ENCODE measurements at regions not wholly inside any gene's neighbourhood (a gene's known extent, or its start where the extent isn't known, plus 50 kb on each side); places are given as distances from the start of the nearest gene placed in this dataset.
"Not testable (repeated sequence)": the region's sequence is repeated elsewhere in the genome, so short reads cannot be mapped to it uniquely, and the experiment has no call there.

DNA sequence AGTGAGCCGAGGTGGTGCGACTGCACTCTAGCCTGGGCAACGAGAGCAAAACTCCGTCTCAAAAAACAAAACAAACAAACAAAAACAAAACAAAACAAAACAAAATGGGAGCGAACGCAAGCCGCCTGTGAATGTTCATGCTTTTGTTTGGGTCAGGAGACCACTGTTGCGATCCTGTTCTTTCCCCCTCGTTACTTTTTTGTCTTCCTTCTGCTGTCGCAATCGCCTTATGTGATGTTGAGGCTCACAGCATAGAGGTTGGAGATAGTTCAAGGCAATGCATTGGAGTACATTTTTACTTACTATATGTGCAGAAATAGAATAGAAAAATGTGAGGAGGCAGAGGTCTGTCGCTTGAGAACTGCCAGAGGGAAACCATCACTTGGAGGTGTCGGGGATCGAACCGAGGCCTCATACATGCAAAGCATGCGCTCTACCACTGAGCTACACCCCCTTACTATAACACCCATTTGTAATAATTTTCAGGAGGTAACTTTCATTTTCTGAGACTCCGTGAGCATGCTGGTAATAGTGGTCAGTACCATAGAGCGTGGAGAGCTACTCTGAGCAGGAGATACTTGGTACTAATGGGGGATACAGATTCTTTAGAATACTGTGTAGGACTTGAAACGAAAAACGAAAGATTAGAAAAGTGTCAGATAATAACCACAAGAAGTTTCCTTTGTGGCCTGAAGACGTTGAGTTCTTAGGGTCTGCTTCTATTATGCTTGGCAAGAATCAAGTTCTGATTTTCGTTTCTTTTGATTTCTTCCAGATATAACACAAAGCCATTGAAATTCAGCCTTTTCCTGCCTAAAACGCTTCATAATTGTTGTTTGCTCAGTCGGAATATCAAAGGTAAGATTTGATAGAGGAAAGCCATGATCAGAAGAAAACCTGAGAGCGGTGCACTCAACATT lies 121.1 kb downstream of the TRIM27 start:
- no peak for DNase-seq (ENCODE audit: low read depth in 2 of 2)

DNA sequence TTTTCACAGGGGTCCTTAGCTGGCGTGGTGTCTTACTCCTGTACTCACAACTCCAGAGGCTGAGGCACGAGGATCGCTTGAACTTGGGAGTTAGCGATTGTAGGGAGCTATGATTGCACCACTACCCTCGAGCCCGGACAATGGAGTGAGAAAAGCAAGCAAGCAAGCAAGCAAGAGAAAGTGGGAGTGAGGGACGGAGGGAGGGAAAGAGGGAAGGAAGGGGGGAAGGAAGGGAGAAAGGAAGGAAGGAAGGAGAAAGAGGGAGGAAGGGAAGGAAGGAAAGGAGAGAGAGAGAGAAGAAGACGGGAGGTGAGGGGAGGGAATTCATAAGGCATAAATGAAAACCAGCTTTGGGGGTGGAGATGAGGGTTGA lies 120.5 kb downstream of the TRIM27 start:
- no peak for DNase-seq (ENCODE audit: low read depth in 2 of 2)

DNA sequence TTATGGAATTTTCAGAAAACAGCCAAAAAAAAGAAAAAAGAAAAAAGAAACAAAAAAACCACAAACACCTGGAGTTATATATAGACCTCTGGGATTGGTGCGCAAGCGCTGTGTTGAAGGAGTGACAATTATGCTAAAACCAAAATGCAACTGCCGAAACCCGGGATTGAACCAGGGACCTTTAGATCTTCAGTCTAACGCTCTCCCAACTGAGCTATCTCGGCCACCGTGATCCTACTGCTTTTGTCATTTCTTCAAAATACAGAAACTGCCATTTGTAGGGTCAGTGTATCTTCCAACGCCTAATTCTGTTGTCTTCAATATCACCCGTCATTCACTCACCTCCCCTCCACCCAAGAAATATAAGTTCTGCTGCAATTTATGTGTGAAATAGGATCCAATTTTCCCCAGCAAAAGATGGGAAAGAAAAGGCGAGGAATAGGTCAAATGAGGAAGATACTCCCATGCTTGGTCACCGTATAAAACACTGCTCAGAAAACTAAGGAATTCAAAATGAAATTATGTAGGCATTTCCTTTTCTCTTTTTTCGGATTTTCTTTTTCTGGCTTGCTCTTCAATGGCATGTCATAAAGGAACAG lies 116.0 kb downstream of the TRIM27 start:
- no peak for DNase-seq (ENCODE audit: low read depth in 2 of 2)

DNA sequence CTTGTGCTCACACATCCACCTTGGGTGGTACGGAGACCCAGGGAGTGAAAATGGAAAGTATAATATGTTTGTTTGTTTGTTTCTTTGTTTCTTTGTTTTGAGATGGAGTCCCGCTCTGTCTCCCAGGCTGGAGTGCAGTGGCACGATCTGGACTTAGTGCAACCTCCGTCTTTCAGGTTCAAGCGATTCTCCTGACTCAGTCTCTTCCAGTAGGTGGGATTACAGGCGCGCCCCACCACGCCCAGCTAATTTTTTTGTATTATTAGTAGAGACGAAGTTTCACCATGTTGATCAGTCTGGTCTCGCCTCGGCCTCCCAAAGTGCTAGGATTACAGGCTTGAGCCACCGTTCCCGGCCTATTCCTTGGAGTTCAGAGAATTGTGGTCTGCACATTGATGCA lies 115.4 kb downstream of the TRIM27 start:
- DNase-seq (ENCODE audit: low read depth in 2 of 2) = no peak

DNA sequence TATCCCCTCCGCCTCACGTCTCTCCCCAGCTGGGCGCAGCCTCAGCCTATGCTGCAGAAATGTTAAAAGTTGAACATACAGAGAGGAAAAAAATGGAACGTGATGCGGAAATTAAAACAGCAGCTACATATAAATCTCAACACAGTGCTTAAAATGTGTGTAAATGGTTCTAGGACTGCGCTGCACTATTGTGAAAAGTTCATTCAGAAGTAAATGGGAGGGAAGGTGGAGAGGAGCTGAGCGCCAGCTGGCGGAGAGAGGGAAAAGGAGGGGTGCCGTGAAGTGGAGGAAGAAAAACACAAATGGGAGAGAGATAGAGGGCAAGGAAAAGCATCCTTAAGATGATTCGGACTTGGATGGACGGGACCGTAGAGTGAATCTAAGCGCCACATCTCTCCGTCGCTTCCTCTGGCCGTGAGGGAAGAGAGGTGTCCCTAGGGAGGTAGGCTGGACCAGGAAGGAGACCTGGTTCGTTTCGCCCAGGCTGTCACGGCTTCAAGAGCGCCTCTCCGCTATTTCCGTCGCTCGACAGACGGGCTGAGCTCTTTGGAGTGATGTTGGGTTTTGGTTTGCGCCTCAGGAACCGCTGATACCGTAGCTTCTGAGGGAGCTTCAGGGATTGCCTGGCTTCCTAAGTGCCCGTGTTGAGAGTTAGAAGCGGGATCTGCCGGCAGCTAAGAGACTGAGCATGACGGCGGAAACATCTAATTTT lies 113.7 kb downstream of the TRIM27 start:
- DNase-seq (ENCODE audit: low read depth in 2 of 2) = no peak

DNA sequence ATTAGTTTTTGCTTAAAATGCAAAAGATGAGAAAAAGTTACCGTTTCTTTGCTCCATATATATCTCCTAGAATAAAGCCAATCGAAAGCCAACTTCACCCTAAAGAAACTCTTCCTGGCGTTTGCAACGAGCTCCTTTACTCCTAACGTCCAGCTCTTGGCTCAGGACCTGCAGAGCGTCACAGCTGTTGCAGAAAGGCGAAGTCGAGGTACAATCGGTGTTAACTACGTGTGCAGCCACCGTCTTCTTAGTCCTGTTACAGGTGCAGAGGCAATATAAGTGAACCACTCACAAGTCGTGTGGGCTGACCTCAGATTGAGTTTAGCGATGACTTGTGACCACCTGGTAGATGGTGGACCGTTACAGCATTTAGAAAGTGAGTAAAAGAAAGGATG lies 113.1 kb downstream of the TRIM27 start:
- DNase-seq (ENCODE audit: low read depth in 2 of 2) = no peak

DNA sequence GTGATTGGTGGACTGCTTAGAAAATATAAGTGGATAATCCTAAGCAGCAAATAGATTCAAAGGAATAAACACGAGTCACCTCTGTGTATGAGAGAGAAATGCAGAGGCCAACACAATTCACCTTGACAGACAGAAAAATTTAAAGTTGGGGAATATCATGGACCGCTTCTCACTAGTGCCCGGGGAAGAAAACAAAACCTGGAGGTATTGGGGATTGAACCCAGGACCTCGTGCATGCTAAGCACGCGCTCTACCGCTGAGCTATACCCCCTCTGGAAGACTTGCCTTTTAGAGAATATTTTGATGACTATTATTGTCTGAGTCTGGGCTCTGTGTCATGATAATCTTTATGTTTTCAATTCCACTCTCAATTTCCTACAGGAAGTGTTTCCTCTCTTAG lies 111.9 kb downstream of the TRIM27 start:
- no peak for DNase-seq (ENCODE audit: low read depth in 2 of 2)

DNA sequence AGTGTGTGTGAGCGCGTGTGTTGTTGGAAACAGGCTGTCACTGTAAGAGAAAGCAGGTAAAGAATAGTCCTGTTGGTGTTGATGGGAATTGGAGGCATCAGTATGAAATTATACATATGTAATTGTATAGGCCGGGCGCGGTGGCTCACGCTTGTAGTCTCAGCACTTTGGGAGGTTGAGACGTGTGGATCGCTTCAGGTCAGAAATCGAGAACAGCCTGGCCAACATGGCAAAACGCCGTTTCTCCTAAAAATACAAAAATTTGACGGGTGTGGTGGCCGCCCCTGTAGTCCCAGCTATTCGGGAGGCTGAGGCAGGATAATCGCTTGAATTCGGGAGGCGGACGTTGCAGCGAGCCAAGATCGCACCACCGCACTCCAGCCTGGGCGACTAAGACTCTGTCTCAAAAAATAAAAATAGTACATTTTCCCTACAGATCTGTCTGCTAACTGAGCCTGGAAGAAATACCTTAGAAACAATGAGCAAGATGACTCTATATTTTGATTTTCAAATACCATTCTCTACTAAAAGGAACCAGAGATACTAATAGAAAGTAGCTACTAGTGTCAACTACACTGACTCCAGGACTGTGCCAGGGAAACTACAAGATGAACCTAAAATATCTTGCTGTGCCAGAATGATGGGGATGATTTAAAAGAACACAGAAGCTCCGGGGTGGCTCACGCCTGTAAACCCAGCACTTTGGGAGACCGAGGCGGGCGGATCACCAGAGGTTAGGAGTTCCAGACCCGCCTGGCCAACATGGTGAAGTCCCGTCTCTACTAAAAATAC lies 110.8 kb downstream of the TRIM27 start:
- no peak for DNase-seq (ENCODE audit: low read depth in 2 of 2)

DNA sequence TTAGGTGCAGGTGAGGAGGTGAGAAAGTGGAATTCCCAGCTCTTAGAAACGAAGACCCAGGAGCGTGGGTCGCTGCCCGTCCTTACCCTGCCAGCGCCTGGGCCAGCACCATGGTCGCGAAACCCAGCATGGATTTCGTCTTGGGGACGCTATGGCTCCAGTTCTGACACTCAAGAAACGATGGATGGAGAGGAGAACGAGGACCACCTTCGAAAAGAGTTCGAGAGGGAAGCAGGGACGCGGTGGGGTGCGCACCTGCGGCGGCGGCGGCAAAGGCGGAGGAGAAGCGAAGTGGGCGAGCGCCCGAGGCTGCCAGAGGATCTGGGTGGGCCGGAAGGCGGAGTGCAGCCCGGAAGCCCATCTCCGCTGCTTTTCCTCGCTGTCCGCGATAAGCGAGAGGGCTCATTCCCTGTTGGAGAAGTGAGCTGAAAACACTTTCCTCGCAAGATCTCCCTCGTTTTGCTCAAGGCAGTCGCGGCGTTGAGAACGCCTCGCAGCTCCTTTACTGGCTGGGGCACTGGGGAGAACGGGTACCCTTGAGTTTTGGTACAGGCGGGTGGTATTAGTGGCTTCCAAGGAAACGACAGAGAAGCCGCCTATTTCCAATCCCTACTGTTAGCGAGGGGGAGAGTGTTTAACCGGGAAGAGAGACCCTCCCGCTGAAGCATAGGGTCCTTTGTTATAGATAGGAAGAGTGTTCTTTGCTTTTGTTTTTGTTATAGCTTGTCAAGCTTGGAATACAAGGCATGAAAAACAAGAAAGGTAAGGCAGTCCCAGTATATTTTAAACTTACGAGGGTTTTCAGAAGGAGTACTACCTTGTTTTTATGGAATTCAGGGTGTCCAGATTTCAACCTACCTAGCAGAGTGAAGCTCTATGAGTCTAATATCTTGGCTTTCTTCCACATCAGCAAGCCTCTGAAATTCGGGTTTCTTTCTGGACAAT lies 109.5 kb downstream of the TRIM27 start:
- DNase-seq (ENCODE audit: low read depth in 2 of 2) = no peak

DNA sequence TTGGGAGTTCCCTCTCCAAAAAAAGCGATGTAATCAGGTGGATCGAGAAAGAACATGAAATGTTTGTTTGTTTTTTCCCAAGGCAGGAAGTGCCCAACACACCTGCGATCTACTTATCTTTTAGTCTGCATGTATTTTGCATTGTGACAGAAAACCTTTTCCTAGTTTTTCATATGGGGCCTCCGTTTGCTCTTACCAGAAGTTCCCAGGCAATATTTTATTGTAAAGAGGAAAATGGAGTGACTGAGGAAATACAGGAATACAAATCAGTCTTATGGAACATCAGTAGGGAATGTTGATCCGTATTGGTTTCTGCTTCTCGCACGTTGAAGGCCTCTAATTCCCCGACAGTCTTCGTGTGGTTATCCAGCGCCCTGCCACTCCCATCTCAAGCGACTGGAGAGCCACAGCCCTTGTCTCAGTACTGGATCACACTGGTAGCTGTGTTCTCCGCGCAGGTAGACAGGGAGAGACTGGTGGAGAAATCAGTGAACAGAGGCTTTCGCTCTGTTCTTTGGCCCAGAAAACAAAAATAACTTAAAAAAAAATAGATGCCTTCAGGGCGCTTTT lies 107.4 kb downstream of the TRIM27 start:
- no peak for DNase-seq (ENCODE audit: low read depth in 2 of 2)

DNA sequence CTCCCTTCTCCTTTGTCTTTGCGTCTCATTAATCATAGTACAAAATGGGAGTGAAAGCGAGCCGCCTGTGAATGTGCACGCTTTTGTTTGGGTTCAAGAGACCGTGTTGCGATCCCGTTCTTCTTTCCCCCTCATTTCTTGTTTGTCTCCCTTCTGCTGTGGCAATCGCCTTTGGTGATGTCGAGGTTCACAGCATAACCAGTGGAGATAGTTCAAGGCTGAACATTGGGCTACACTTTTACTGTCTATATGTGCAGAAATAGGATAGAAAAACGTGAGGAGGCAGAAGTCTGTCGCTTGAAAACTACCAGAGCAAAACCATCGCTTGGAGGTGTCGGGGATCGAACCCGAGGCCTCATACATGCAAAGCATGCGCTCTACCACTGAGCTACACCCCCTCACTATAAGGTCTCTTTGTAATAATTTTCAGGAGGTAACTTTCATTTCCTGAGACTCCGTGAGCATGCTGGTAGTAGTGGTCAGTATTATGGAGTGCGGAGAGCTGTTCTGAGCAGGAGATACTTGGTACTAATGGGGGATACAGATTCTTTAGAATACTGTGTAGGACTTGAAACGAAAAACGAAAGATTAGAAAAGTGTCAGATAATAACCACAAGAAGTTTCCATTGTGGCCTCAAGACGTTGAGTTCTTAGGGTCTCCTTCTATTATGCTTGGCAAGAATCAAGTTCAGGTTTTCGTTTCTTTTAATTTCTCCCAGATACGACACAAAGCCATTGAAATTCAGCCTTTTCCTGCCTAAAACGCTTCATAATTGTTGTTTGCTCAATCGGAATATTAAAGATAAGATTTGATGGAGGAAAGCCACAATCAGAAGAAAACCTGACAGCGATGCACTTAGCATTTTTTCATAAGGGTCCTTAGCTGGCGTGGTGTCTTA lies 106.6 kb downstream of the TRIM27 start:
- no peak for DNase-seq (ENCODE audit: low read depth in 2 of 2)

DNA sequence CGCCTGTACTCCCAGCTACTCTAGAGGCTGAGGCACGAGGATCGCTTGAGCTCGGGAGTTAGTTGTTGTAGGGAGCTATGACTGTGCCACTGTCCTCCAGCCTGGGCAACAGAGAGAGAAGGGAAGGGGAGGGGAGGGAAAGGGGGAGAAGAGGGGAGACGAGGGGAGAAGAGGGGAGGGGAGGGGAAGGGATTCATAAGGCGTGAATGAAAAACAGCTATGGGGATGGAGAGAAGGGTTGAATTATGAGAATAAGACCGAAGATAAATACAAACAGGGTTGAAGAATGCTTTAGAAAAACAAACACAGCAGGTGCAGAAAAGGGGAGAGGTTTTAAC lies 106.0 kb downstream of the TRIM27 start:
- DNase-seq (ENCODE audit: low read depth in 2 of 2) = no peak

DNA sequence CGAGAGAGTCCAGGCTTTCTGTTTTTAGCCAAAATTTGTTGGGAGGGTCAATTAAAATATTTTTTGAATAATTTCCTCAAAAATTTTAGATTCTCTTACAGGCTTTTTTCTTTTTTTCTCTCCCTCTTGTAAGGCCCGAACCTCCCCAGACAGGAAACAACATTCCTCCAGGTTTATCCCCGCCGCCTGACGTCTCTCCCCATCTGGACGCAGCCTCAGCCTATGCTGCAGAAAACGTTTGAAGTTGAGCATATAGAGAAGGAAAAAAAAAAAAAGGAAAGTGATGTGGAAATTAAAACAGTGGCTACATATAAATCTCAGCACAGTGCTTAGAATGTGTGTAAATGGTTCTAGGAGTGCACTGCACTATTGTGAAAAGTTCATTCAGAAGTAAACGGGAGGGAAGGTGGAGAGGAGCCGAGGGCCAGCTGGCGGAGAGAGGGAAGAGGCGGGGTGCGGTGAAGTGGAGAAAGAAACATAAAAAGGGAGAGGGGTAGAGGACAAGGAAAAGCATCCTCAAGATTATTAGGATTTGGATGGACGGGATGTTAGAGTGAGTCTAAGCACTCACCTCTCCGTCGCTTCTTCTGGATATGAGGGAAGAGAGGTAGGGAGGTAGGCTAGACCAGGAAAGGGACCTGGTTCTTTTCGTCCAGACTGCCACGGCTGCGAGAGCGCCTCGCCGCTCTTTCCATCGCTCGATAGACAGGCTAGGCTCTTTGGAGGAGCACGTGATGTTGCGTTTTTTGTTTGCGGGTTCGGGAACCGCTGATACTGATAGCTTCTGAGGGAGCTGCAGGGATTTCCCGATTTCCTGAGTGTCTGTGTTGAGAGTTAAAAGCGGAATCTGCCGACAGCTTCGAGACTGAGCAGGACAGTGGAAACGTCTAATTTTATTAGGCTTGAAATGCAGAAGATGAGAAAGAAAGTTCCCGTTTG lies 98.7 kb downstream of the TRIM27 start:
- DNase-seq (ENCODE audit: low read depth in 2 of 2) = no peak

DNA sequence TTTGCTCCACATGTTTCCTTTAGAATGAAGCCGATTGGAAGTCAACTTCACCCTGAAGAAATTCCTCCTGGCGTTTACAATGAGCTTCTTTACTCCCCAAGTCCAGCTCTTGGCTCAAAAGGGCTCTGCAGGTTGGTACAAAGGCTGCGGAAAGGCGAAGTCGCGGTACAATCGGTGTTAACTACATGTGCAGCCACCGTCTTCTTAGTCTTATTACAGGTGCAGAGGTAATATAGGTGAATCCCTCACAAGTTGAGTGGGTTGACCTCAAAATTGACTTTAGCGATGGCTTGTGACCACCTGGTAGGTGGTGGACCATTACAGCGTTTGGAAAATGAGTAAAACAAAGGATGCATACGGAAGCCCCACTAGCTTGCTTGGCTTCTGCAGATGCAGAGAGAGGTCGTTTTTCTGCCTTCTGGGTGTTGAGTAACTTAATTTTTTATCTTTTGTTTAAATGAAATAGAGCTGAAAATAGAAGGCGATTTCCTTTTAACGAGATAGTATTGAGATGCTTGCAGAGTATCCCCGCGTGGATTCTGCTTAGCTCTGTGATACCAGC lies 98.0 kb downstream of the TRIM27 start:
- no peak for DNase-seq (ENCODE audit: low read depth in 2 of 2)

DNA sequence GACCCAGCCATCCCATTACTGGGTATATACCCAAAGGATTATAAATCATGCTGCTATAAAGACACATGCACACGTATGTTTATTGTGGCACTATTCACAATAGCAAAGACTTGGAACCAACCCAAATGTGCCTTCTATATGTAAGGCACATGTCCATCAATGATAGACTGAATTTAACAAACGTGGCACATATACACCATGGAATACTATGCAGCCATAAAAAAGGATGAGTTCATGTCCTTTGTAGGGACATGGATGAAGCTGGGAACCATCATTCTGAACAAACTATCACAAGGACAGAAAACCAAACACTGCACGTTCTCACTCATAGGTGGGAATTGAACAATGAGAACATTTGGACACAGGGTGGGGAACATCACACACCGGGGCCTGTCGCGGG lies 92.1 kb downstream of the TRIM27 start:
- not testable (repeated sequence) for DNase-seq (ENCODE audit: low read depth in 2 of 2)

DNA sequence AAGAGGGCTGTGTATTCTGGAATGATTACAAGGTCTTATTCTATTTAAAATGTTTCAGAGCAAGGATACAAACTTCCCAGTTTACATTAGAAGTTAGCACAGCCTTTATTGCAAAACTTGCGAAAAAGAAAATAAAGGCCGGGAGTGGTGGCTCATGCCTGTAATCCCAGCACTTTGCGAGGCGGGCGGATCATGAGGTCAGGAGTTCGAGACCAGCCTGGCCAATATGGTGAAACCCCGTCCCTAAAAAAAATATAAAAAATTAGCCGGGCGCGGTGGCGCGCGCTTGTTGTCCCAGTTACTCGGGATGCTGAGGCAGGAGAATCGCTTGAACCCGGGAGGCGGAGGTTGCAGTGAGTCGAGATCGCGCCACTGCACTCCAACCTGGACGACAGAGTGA lies 87.1 kb downstream of the TRIM27 start:
- DNase-seq (ENCODE audit: low read depth in 2 of 2) = not testable (repeated sequence)

DNA sequence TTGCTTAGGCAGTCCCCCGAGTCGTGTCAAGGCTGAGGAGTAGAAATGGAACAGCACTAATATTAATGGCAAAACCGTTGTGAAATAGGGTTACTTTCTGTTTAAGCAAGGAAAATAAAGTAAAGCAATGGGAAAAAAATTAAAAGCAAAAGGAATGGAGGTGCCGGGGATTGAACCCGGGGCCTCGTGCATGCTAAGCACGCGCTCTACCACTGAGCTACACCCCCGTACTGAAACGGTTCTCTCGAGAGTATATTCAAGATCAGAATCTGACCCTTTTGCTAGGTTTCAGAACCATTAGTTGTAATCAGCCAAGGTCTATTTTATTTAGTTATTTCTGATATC lies 85.5 kb downstream of the TRIM27 start:
- peak; percentile 37 to 45 for DNase-seq (ENCODE audit: low read depth in 2 of 2)

All from stimulated activated CD8-positive, alpha-beta memory T cell treated with anti-CD3 and anti-CD28 coated beads, Interleukin-15, amount 100 ng/mL, for 4 hours (primary cell).